PC-9 (cell line): ENCODE measurements at regions not wholly inside any gene's neighbourhood (a gene's known extent, or its start where the extent isn't known, plus 50 kb on each side); places are given as distances from the start of the nearest gene placed in this dataset.

Experiments used
- BruUV-seq: library from RNA; stranded (reverse); fragments of 400-500 nt; replicated peaks from 2 replicates; lab custom pipeline; 2021; lab: Mats Ljungman, UMichigan
- CTCF ChIA-PET: fragments of 300-600 bp; sonication (Branson Sonifier 250); formaldehyde crosslinking; loops from one replicate; lab custom pipeline; 2022; ENCODE audit warnings: antibody characterized with exemption; lab: Charles Lee
- POLR2A ChIA-PET: fragments of 300-600 bp; sonication (Branson Sonifier 250); formaldehyde crosslinking; loops from one replicate; lab custom pipeline; 2022; ENCODE audit warnings: antibody characterized with exemption; ENCODE audit not compliant: unreplicated experiment; lab: Charles Lee
- DNase-seq, 2 experiments: peaks; one replicate each; pipeline versions ENCODE4 v3.0.0 to v3.0.0-alpha.2; 2015 to 2022; ENCODE audit warnings: mixed read lengths in 1 of 2
- H2AFZ ChIP-seq: fragments of 200-600 bp; sonication (generic); 2 replicates; pipeline ENCODE4 v1.8.1; 2017; ENCODE audit warnings: antibody characterized with exemption
- H3F3A ChIP-seq: fragments of 200-600 bp; sonication (generic); 2 replicates; pipeline ENCODE4 v1.8.1; 2017; ENCODE audit warnings: antibody characterized with exemption, mild to moderate bottlenecking, low read depth; ENCODE audit not compliant: insufficient read depth
- H3K27ac ChIP-seq: fragments of 200-600 bp; sonication (generic); 2 replicates; pipeline ENCODE4 v1.6.1; 2016; ENCODE audit warnings: mixed run types
- H3K27me3 ChIP-seq: fragments of 200-600 bp; sonication (generic); 2 replicates; pipeline ENCODE4 v1.6.1; 2016; ENCODE audit warnings: low read depth, mixed run types; ENCODE audit not compliant: insufficient read depth
- H3K36me3 ChIP-seq: fragments of 200-600 bp; sonication (generic); 2 replicates; pipeline ENCODE4 v1.6.1; 2016; ENCODE audit warnings: low read depth, mixed run types
- H3K4me1 ChIP-seq: fragments of 200-600 bp; sonication (generic); replicated peaks from 2 replicates; pipeline ENCODE4 v1.6.1; 2016; ENCODE audit warnings: mixed run types; ENCODE audit not compliant: insufficient read depth
- H3K4me2 ChIP-seq: fragments of 200-600 bp; sonication (generic); 2 replicates; pipeline ENCODE4 v1.6.1; 2017; ENCODE audit warnings: mixed run types
- H3K4me3 ChIP-seq: fragments of 200-600 bp; sonication (generic); 2 replicates; pipeline ENCODE4 v1.6.1; 2016; ENCODE audit warnings: mixed run types
- H3K79me2 ChIP-seq: fragments of 200-600 bp; sonication (generic); 2 replicates; pipeline ENCODE4 v1.6.1; 2017; ENCODE audit warnings: low read depth, mixed run types
- H3K9me2 ChIP-seq: fragments of 200-600 bp; sonication (generic); 2 replicates; pipeline ENCODE4 v1.8.1; 2017; ENCODE audit warnings: mild to moderate bottlenecking; ENCODE audit not compliant: insufficient read depth
- H3K9me3 ChIP-seq: fragments of 200-600 bp; sonication (generic); 2 replicates; pipeline ENCODE4 v1.8.1; 2016; ENCODE audit warnings: low read depth; ENCODE audit not compliant: insufficient read depth
- H4K20me1 ChIP-seq: fragments of 200-600 bp; sonication (generic); 2 replicates; pipeline ENCODE4 v1.8.1; 2017; ENCODE audit not compliant: insufficient read depth
- CTCF ChIP-seq: fragments of 200-600 bp; sonication (generic); conservative IDR thresholded peaks from 2 replicates; pipeline ENCODE4 v1.6.1; 2017; ENCODE audit warnings: mixed run types, antibody characterized with exemption, mild to moderate bottlenecking, moderate library complexity
- EZH2 ChIP-seq: fragments of 200-600 bp; sonication (generic); IDR thresholded peaks from 2 replicates; pipeline ENCODE4 v1.8.0; 2017; ENCODE audit warnings: antibody characterized with exemption, low read depth
- intact Hi-C: fragments of 100-400 bp; cut with micrococcal nuclease; formaldehyde crosslinking; loops from one replicate; pipeline ENCODE4 v1.10.0; 2022; ENCODE audit not compliant: unreplicated experiment

- Histone ChIP-seq H3K9me2 (no peaks in the 10 kb centered on the region), H3K4me2 (no peak overlapping the region), H3K79me2 (no peaks in the 10 kb centered on the region), H4K20me1 (no peaks in the 10 kb centered on the region), H3K4me3 (no peak overlapping the region), H3K9me3 (no peaks in the 10 kb centered on the region), H3K27me3 (peaks cover 52% of the 10 kb centered on the region), H3F3A (no peaks in the 10 kb centered on the region), H3K36me3 (no peaks in the 10 kb centered on the region), H3K27ac (no peak overlapping the region), H3K4me1 (no peaks in the 10 kb centered on the region), H2AFZ (no peak overlapping the region)
- DNase-seq = no peak
- BruUV-seq = no TSS peak
- POLR2A ChIA-PET = no interaction called here
- TF ChIP-seq CTCF (no peak), EZH2 (no peak)
- intact Hi-C loops = no loop called here
- CTCF ChIA-PET = no interaction called here
Observed at GRCh38 chr17:73851091-73851490, 206.8 kb upstream of the SDK2 start.

GRCh38 chr17:73851921-73852320, 207.7 kb upstream of the SDK2 start:
- peaks cover 49% of the 10 kb centered on the region for H3K27me3 ChIP-seq
- H3K79me2 ChIP-seq = no peaks in the 10 kb centered on the region
- TF ChIP-seq CTCF = no peak
- no peak for TF ChIP-seq EZH2
- H4K20me1 ChIP-seq = no peaks in the 10 kb centered on the region
- BruUV-seq = no TSS peak
- H2AFZ ChIP-seq = no peak overlapping the region
- no peaks in the 10 kb centered on the region for H3K36me3 ChIP-seq
- no peak overlapping the region for H3K27ac ChIP-seq
- POLR2A ChIA-PET = no interaction called here
- no peaks in the 10 kb centered on the region for H3K9me3 ChIP-seq
- no peak overlapping the region for H3K4me2 ChIP-seq
- no peaks in the 10 kb centered on the region for H3F3A ChIP-seq
- intact Hi-C loops = no loop called here
- H3K4me3 ChIP-seq = no peak overlapping the region
- H3K4me1 ChIP-seq = no peaks in the 10 kb centered on the region
- DNase-seq = no peak
- no peaks in the 10 kb centered on the region for H3K9me2 ChIP-seq
- CTCF ChIA-PET = no interaction called here

DNA sequence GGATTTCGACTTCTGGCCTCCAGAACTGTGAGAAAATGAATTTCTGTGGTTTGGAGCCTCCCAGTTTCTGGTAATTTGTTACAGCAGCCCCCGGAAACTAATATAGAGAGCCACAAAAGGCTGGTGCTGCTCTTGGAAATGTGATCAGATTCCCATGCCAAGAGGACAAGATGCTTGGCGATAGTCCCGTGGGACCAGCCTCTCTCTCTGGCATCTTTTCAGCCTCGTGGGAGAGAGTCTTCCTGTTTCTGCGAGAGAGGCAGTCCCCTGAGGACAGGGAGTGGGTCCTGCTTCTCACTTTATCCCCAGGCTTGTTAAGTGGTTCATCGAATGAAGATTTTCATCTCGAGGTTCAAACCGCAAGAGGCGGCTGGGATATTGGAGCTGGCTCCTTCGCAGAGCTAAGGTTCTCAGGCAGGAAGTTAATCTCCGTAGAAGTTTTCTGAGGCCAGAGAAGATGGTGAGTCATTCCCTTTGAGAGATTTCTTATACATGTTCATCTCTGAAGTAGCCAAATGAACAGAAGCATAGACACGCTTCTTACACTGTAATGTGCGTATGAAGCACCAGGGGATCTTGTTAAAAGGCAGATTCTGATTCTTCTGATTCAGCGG, 211.6 kb upstream of the SDK2 start:
- no peak overlapping the region for H3K4me3 ChIP-seq
- H3K9me3 ChIP-seq = no peaks in the 10 kb centered on the region
- TF ChIP-seq EZH2 (no peak), CTCF (no peak)
- no peak for DNase-seq
- intact Hi-C loops = no loop called here
- H3F3A ChIP-seq = no peaks in the 10 kb centered on the region
- no peaks in the 10 kb centered on the region for H3K79me2 ChIP-seq
- no peaks in the 10 kb centered on the region for H3K36me3 ChIP-seq
- H2AFZ ChIP-seq = no peak overlapping the region
- H3K4me2 ChIP-seq = no peak overlapping the region
- H4K20me1 ChIP-seq = no peaks in the 10 kb centered on the region
- POLR2A ChIA-PET = no interaction called here
- H3K4me1 ChIP-seq = no peaks in the 10 kb centered on the region
- CTCF ChIA-PET = no interaction called here
- H3K9me2 ChIP-seq = no peaks in the 10 kb centered on the region
- BruUV-seq = no TSS peak
- H3K27ac ChIP-seq = no peak overlapping the region
- H3K27me3 ChIP-seq = peaks cover 51% of the 10 kb centered on the region
